HG03457 (cell line): ENCODE measurements at regions not wholly inside any gene's neighbourhood (a gene's known extent, or its start where the extent isn't known, plus 50 kb on each side); places are given as distances from the start of the nearest gene placed in this dataset.

Experiments used
- ATAC-seq: cut with Tn5 transposase; IDR thresholded peaks from one replicate; pipeline ENCODE4 v1.9.1; 2021; ENCODE audit warnings: moderate number of reproducible peaks; ENCODE audit not compliant: unreplicated experiment

- ATAC-seq, result no peak
These were observed 274.9 kb upstream of the TCF4 start for GRCh38 chr18:55862693-55863390.

GRCh38 chr18:55861266-55861665 lies 273.3 kb upstream of the TCF4 start:
- ATAC-seq, result no peak

DNA sequence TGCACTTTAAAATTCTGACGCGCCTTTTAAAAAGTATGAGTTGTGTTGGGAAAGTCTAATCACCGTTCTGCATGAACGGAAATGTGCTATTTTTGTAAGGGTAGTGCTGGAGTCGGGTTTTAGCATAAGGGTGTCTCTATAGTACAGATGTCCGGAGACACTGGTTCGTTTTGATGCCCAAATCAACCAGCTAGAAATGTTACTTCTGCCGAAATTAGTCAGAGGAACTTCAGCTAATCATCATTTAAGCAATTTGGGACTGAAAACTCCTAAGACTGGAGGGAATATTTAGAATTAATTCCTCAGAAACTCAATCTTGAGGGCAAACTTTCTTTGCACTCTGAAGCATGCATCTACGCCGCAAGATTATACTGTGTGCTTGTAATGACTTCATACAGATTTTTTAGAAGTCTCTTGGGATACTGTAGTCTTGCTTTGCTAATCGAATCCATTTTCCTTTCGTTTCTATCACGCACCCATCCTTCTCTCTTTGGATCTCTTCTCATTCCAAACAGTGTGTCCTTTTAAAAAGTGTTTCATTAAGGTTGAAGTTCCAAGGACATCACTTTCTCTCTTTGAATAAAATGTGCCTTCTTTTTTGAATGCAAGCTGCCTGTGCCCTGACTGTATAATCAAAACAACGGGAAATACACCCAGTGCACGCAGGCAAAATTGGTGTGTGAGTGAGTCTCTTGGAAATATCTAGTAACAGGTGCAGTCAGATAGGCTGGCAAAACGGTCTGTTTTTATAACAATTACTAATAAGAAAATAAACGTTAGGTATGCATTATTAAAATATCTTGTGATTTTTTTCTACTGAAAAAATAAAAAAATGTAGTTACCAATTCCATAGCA lies 270.9 kb upstream of the TCF4 start:
- no peak for ATAC-seq

DNA sequence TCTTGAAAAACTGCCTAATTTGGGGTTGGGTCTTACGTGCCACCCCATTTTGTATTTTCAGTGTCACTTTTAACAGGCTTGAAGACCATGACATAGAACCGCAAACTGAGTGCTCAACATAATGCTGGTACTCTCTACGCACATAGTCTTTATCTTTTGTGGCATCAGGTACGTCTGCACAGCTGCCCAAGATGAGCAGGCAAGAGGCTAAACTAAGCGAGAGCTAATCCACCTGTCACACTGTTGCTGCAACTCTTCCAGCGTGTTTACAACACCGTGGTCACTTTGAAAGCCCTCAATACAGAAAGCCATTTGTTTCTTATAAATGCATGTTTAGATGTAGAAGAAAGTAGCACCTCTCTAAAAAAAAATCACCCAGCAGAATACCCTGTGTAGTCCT lies 270.0 kb upstream of the TCF4 start:
- ATAC-seq, result no peak

GRCh38 chr18:55857409-55857808 lies 269.4 kb upstream of the TCF4 start:
- ATAC-seq, result no peak

DNA sequence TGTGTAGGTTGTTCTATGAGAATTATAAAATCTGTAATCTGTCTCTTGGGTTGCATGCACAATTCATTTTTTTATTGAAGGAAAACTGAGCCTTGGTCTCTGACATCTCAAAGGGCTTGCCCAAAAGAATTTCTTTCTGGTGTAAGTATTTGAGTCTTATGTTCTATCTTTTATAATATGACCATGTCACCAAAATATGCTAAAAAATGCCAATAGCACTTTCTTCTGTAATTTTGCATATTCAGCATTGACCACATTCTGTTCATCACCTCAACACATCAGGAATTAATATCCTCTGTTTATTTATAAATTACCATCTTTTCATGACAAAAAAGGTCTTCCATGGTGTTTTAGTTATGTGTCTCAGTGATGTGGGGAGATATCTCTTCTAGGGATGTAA lies 268.7 kb upstream of the TCF4 start:
- ATAC-seq, result no peak

DNA sequence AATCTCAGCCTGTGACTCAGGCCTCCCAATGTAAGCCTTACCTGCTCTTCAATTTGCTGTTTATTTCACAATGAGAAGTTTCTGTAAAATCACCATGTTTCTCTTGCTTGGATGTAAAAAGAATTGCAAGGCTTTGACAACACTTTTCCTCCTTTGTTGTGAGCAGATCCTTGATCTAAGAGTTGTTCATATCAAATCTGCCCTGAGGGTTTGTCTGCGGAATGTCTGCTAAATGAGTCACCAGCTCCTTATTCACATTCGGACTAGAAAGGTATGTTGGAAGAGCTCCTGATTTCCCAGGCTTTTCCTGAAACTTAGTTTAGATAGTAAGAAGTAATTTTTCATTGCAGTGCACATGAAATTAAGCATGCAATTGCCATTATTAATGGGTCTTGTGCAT lies 268.2 kb upstream of the TCF4 start:
- no peak for ATAC-seq

DNA sequence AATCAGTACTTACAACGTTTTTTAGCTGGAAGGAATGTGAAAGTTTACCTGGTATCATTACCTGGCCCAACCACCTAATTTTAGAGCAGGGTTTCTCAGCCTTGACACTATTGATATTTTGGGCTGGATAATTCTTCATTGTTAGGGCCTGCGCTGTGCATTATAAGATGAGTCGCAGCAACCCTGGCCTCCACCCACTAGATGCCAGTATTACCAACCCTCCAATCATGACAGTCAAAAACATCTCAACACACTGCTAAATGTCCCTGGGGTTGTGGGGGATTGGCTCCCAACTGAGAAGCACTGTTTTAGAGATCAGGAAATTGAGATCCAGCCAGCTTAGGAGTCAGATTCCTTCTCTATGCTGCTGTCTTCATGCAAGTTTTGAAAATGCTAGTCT lies 265.3 kb upstream of the TCF4 start:
- no peak for ATAC-seq

GRCh38 chr18:55850904-55851303 lies 262.9 kb upstream of the TCF4 start:
- no peak for ATAC-seq

GRCh38 chr18:55849391-55849790 lies 261.4 kb upstream of the TCF4 start:
- ATAC-seq, result no peak

- no peak for ATAC-seq
These were observed 260.0 kb upstream of the TCF4 start for GRCh38 chr18:55847960-55848359.

- ATAC-seq, result no peak
These were observed 257.2 kb upstream of the TCF4 start for GRCh38 chr18:55845221-55845620.

DNA sequence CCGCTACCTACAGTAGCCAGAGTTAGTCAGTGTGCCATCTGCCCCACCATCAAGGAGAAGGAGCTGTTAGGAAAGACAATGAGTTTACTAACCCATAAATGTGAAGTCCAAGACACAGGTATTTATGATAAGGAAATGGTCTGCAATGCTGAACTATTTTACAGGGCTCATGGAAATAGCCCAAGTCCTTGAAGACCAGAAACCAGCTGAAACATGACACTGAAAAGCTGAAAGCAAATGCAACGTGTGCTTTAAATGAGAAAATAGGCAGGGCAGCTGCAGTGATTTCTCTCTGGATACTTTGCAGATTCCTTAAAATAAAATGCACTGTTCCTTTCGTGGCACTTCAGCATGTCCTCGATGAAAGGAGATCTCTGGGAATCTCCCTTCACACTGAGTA lies 256.4 kb upstream of the TCF4 start:
- ATAC-seq, result no peak

GRCh38 chr18:55841314-55841713 lies 253.3 kb upstream of the TCF4 start:
- no peak for ATAC-seq

DNA sequence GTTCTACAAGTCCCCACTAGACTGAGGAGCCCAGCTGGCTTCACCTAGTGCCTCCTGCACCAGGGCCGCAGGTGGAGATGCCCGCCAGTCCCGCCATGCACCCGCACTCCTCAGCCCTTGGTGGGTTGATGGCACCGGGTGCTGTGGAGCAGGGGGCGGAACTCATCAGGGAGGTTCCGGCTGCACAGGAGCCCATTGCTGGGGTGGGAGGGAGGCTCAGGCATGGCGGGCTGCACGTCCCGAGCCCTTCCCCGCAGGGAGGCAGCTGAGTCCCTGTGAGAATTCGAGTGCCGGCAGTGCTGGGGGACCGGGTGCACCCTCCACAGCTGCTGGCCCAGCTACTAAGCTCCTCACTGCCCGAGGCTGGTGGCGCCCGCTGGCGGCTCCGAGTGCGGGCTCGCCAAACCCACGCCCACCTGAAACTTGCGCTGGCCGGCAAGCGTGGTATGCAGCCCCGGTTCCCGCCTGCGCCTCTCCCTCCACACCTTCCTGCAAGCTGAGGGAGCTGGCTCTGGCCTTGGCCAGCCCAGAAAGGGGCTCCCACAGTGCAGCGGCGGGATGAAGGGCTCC lies 252.7 kb upstream of the TCF4 start:
- ATAC-seq, result no peak

GRCh38 chr18:55839343-55839742 lies 251.4 kb upstream of the TCF4 start:
- ATAC-seq, result no peak

DNA sequence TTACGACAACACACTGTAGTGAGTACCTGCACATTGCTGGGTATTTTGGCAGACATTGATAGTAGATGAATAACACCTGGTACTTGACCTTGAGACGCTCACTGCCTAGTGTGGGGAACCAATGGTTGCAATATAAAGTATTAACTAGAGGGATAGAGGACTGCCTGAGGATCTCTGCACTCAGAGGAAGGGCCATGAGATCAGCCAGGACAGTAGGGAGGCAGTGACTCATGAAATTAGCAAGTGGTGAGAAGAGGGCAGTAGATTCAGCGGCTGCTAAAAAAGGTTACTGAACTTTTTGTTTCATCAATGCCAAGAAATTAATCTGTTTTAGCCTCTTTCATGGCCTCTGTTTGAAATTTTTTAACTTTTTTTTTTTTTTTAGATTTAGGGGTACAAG lies 250.8 kb upstream of the TCF4 start:
- no peak for ATAC-seq

DNA sequence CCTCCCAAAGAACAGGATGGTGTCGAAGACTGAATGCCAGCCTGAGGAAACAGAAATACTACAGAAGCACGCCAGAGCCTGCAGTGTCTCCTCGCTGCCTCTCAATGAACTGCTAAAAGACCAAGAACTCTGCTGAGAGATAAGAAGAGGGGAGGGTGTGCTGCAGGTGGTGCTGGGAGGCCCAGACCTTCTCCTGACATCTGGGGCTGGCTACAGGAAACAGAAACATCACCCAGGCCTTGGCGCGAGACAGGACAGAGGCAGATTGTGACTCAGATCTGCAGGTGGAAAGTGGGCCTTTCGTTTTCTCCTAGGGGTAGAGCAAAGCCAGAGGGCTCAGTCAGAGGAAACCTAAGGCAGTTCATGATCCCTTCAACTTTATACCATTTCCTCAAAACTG lies 250.3 kb upstream of the TCF4 start:
- no peak for ATAC-seq

DNA sequence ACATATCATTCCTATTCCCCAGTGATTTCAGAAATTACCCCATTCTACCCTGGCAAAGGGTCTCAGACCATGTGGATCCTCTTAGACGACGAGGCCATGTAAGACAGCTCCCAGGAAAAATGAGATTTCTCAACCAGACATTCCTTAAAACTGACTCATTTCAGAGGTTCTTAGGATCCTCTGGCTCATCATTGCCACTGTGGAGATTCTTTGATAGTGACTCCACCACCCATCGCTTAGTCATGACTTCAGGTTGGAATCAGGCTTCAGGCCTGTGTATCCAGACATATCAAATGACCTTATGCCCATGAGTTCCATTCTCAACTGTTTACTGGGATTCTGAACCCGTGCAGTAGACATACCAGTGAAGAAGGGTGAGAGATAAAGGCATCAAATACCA lies 245.6 kb upstream of the TCF4 start:
- no peak for ATAC-seq

DNA sequence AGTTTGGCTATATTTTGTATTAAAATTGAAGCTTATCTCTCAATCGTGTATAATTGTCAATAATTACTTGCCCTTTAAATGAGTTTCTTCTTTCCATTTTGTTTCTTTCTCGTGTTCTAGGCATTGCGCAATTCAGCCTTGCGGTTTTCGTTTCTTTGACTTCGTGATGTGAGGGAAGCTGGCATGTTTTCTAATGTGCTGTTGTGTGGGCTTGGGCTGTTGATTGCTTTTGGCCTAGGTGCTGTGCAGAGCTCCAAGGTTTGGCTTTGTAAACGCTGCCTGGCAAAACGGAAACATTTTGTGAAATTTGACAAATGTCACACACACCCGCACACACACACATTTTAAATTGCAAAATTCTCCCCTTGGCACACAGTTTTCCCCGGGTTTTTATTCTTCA lies 242.6 kb upstream of the TCF4 start:
- ATAC-seq, result no peak

DNA sequence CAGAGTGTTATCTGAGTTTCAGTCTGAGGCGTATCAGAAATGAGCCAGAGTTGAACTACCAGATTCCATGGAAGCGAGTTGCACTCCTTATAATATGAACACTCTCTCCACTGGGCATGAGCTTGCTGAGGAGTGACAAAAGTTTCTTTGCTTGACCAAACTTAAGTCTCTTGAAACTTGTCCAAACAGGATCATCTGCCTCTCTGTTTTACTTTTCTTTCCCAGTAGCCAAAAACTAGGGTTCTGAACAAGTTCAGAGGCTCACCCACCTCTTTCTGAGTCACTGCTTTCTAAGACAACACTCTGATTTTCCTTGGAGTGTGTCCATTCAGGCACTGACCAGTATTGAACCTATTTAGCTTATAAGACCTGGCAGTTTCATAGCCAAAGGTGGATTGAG lies 233.2 kb upstream of the TCF4 start:
- no peak for ATAC-seq

- no peak for ATAC-seq
These were observed 231.5 kb upstream of the TCF4 start for GRCh38 chr18:55819448-55819847.
